ENCODE measurements at regions not wholly inside any gene's neighbourhood (a gene's known extent, or its start where the extent isn't known, plus 50 kb on each side); places are given as distances from the start of the nearest gene placed in this dataset.

- Histone ChIP-seq H3K4me3 (no peak overlapping the region), H2AFZ (no peak overlapping the region), H3K27me3 (ENCODE audit: insufficient read depth) (no peaks in the 10 kb centered on the region), H3K4me1 (ENCODE audit: insufficient read depth) (no peaks in the 10 kb centered on the region), H3K4me2 (no peak overlapping the region), H3K36me3 (ENCODE audit: insufficient read depth) (no peaks in the 10 kb centered on the region), H3K9me2 (ENCODE audit: insufficient read depth) (peaks cover 4% of the 10 kb centered on the region; the same call in 1 of the 2 replicates), H4K20me1 (replicated peaks; ENCODE audit: insufficient read depth) (no peaks in the 10 kb centered on the region), H3K27ac (ENCODE audit: low read depth) (no peak overlapping the region), H3F3A (replicated peaks; ENCODE audit: low read depth) (no peaks in the 10 kb centered on the region), H3K79me2 (replicated peaks; ENCODE audit: insufficient read depth) (no peaks in the 10 kb centered on the region)
- H3K9me3 Mint-ChIP-seq: peaks cover 2% of the 10 kb centered on the region; the same call in 2 of the 3 replicates
- DNase-seq (ENCODE audit: low spot score): no peak
- H3K36me3 Mint-ChIP-seq (ENCODE audit: low read depth): no peaks in the 10 kb centered on the region; the same call in 2 of the 3 replicates
- TF ChIP-seq EZH2 (IDR thresholded peaks at IDR 0.05; ENCODE audit: low read depth, unreplicated experiment) (no peak), EZH2phosphoT487 (IDR thresholded peaks at IDR 0.05; ENCODE audit: unreplicated experiment) (no peak), STAT1 (IDR thresholded peaks at IDR 0.05; ENCODE audit: unreplicated experiment) (no peak), REST (IDR thresholded peaks at IDR 0.05; ENCODE audit: unreplicated experiment) (no peak)
- H3K4me3 Mint-ChIP-seq: no peak overlapping the region
- H3K27ac Mint-ChIP-seq: no peak overlapping the region; the same call in 1 of the 2 replicates
- H3K4me1 Mint-ChIP-seq: peaks cover 5% of the 10 kb centered on the region; the same call in 2 of the 3 replicates
- ATAC-seq: no peak
- H3K27me3 Mint-ChIP-seq (ENCODE audit: insufficient read depth, low read depth, poor library complexity): no peaks in the 10 kb centered on the region
These were observed 230.0 kb downstream of the TUSC7 start for GRCh38 chr3:116939550-116939949.

GRCh38 chr3:116940719-116941118 lies 231.1 kb downstream of the TUSC7 start:
- peaks cover 5% of the 10 kb centered on the region; the same call in 2 of the 3 replicates for H3K4me1 Mint-ChIP-seq
- Histone ChIP-seq H3K27me3 (ENCODE audit: insufficient read depth) (no peaks in the 10 kb centered on the region), H4K20me1 (replicated peaks; ENCODE audit: insufficient read depth) (no peaks in the 10 kb centered on the region), H3K36me3 (ENCODE audit: insufficient read depth) (no peaks in the 10 kb centered on the region), H3K4me3 (no peak overlapping the region), H3K4me2 (no peak overlapping the region), H3K27ac (ENCODE audit: low read depth) (no peak overlapping the region), H3K4me1 (ENCODE audit: insufficient read depth) (no peaks in the 10 kb centered on the region), H3K79me2 (replicated peaks; ENCODE audit: insufficient read depth) (no peaks in the 10 kb centered on the region), H3K9me2 (ENCODE audit: insufficient read depth) (peaks cover 4% of the 10 kb centered on the region; the same call in 1 of the 2 replicates), H2AFZ (no peak overlapping the region), H3F3A (replicated peaks; ENCODE audit: low read depth) (no peaks in the 10 kb centered on the region)
- H3K36me3 Mint-ChIP-seq (ENCODE audit: low read depth): no peaks in the 10 kb centered on the region; the same call in 2 of the 3 replicates
- DNase-seq (ENCODE audit: low spot score) (no peak), ATAC-seq (no peak)
- peaks cover 4% of the 10 kb centered on the region; the same call in 2 of the 3 replicates for H3K9me3 Mint-ChIP-seq
- no peak overlapping the region for H3K27ac Mint-ChIP-seq
- H3K4me3 Mint-ChIP-seq: no peak overlapping the region
- H3K27me3 Mint-ChIP-seq (ENCODE audit: insufficient read depth, low read depth, poor library complexity): no peaks in the 10 kb centered on the region
- TF ChIP-seq EZH2 (IDR thresholded peaks at IDR 0.05; ENCODE audit: low read depth, unreplicated experiment) (no peak), JUNB (IDR thresholded peaks at IDR 0.05; ENCODE audit: unreplicated experiment) (no peak), POLR2AphosphoS5 (IDR thresholded peaks at IDR 0.05; ENCODE audit: low read depth) (no peak), ZNF331 (CRISPR knock-in tag; IDR thresholded peaks at IDR 0.05; ENCODE audit: low read depth) (no peak), ETS1 (IDR thresholded peaks at IDR 0.05) (no peak), STAT1 (IDR thresholded peaks at IDR 0.05; ENCODE audit: unreplicated experiment) (no peak), REST (IDR thresholded peaks at IDR 0.05; ENCODE audit: unreplicated experiment) (no peak), NANOG (IDR thresholded peaks at IDR 0.05; ENCODE audit: borderline replicate concordance) (no peak), CTCF (conservative IDR thresholded peaks at IDR 0.05; ENCODE audit: low read depth in 2 of 2) (no peak), CREB1 (CRISPR knock-in tag; IDR thresholded peaks at IDR 0.05; ENCODE audit: low read depth) (no peak)

All from GM23338 (cell line).